Upper lobe of left lung (tissue), 4 donors: ENCODE measurements at regions not wholly inside any gene's neighbourhood (a gene's known extent, or its start where the extent isn't known, plus 50 kb on each side); places are given as distances from the start of the nearest gene placed in this dataset.

Experiments used
- EP300 ChIP-seq, 4 donors: sonication (generic); formaldehyde crosslinking; IDR thresholded peaks; one replicate each; pipeline ENCODE4 v1.5.1; 2017; ENCODE audit warnings: antibody characterized with exemption in 4 of 4, control low read depth in 2 of 4
- POLR2A ChIP-seq, 4 donors: fragments of 450-650 bp; IDR thresholded peaks; one replicate each; pipeline ENCODE4 v1.5.1; 2016 to 2017; ENCODE audit warnings: antibody characterized with exemption in 4 of 4, mild to moderate bottlenecking in 2 of 4

DNA sequence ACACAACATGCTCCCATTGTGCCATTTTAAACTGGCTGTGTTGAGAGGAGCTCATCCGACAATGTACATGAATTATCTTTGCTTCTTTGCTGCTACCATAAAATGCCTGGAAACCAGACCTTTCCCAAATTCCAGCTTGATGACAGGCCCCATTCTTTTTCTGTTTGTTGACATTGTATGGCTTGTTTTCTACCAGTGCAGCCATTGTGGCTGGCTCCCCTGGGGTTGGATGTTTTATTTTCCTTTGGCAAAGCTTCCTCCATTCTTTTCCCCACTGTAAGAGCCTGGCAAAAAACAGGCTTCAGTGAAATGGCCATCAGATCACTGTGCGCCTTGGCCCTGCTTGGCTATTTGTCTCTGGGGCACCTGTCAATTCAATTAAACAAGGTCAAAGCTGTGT lies 532.5 kb downstream of the VRK1 start:
- TF ChIP-seq POLR2A (IDR thresholded peaks at IDR 0.05), result no peak
- TF ChIP-seq EP300 (IDR thresholded peaks at IDR 0.05), result no peak
